Chondrocyte (in vitro differentiated cells): ENCODE measurements at regions not wholly inside any gene's neighbourhood (a gene's known extent, or its start where the extent isn't known, plus 50 kb on each side); places are given as distances from the start of the nearest gene placed in this dataset.
"Not testable (repeated sequence)": the region's sequence is repeated elsewhere in the genome, so short reads cannot be mapped to it uniquely, and the experiment has no call there.

Experiments used
- DNase-seq: peaks from one replicate; pipeline ENCODE4 v3.0.0; 2021; ENCODE audit warnings: mixed read lengths, low spot score
- H3K27ac Mint-ChIP-seq: one replicate; pipeline ENCODE4 v1.8.0; 2021; ENCODE audit warnings: mild to moderate bottlenecking, moderate library complexity, mixed read lengths; ENCODE audit not compliant: unreplicated experiment
- H3K27me3 Mint-ChIP-seq: 2 replicates; pipeline ENCODE4 v1.8.0; 2021; ENCODE audit warnings: low read depth, mixed read lengths
- H3K36me3 Mint-ChIP-seq: 2 replicates; pipeline ENCODE4 v1.8.0; 2021; ENCODE audit warnings: low read depth, mixed read lengths
- H3K4me1 Mint-ChIP-seq: 2 replicates; pipeline ENCODE4 v1.8.0; 2021; ENCODE audit warnings: low read depth, mild to moderate bottlenecking, mixed read lengths
- H3K4me3 Mint-ChIP-seq: one replicate; pipeline ENCODE4 v1.8.0; 2021; ENCODE audit warnings: mild to moderate bottlenecking, moderate library complexity, mixed read lengths; ENCODE audit not compliant: unreplicated experiment
- H3K9me3 Mint-ChIP-seq: 2 replicates; pipeline ENCODE4 v1.8.0; 2021; ENCODE audit warnings: low read depth, mixed read lengths
- CTCF ChIP-seq: fragments of 200-600 bp; sonication (generic); IDR thresholded peaks from 2 replicates; pipeline ENCODE4 v1.5.0; 2021; ENCODE audit warnings: antibody characterized with exemption, mild to moderate bottlenecking, moderate library complexity

DNA sequence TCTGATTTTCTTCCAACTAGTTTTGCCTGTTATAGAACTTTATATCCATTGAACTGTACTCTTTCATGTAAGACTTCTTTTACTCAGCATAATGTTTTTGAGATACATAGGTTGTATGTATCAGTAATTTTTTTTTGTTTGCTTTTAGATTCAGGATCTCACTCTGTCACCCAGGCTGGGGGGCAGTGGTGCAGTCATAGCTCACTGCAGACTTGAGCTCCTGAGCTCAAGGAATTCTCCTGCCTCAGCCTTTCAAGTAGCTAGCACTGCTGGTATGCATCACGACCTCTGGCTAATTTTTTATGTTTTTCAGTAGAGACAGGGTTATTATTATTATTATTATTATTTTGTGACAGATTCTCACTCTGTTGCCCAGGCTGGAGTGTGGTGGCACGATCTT is 65.0 kb upstream of the DDHD1 start:
- Mint-ChIP-seq H3K4me3 (peak overlapping the region; percentile 79), H3K36me3 (peaks cover 1% of the 10 kb centered on the region), H3K9me3 (peaks cover 7% of the 10 kb centered on the region), H3K27ac (no peak overlapping the region), H3K4me1 (peaks cover 6% of the 10 kb centered on the region), H3K27me3 (no peaks in the 10 kb centered on the region)
- TF ChIP-seq CTCF: no peak
- DNase-seq: no peak

GRCh38 chr14:53217316-53217994 is 64.3 kb upstream of the DDHD1 start:
- peaks cover 6% of the 10 kb centered on the region for H3K4me1 Mint-ChIP-seq
- H3K27ac Mint-ChIP-seq: peak overlapping the region; percentile 64
- peak; percentile 82 for TF ChIP-seq CTCF
- DNase-seq: peak; percentile 95
- H3K9me3 Mint-ChIP-seq: peaks cover 5% of the 10 kb centered on the region
- H3K27me3 Mint-ChIP-seq: no peaks in the 10 kb centered on the region
- H3K36me3 Mint-ChIP-seq: no peaks in the 10 kb centered on the region
- H3K4me3 Mint-ChIP-seq: peak overlapping the region; percentile 79

- H3K9me3 Mint-ChIP-seq, DNase-seq, H3K4me1 Mint-ChIP-seq, H3K27ac Mint-ChIP-seq, H3K27me3 Mint-ChIP-seq, H3K36me3 Mint-ChIP-seq: not testable (repeated sequence)
- H3K4me3 Mint-ChIP-seq: peak overlapping the region; percentile 79
Measured at GRCh38 chr14:53216955-53217315, 63.8 kb upstream of the DDHD1 start.

- not testable (repeated sequence) for H3K27me3 Mint-ChIP-seq, H3K4me3 Mint-ChIP-seq, H3K36me3 Mint-ChIP-seq, H3K27ac Mint-ChIP-seq, H3K4me1 Mint-ChIP-seq, DNase-seq, H3K9me3 Mint-ChIP-seq
Measured at GRCh38 chr14:53216478-53216877, 63.4 kb upstream of the DDHD1 start.

DNA sequence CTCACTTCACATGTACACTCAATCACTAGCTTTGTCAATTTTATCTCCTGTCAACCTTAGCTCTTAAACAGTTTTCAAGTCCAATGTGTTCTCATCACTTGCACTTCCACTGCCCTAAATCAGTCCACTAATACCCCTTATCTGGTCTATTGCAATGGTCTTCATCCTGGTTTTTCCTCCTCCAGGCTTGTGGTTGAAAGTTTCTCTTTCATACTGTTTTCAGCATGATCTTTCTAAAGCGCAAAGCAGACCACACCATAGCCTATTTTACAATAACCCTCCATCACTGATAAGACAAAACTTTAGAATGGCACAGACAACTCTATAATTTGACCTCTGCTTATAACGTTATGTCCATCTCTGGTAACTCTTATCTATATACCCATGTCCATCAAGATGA is 62.0 kb upstream of the DDHD1 start:
- no peak overlapping the region for H3K27ac Mint-ChIP-seq
- H3K4me3 Mint-ChIP-seq: no peak overlapping the region
- H3K27me3 Mint-ChIP-seq: no peaks in the 10 kb centered on the region
- no peaks in the 10 kb centered on the region for H3K36me3 Mint-ChIP-seq
- peaks cover 6% of the 10 kb centered on the region for H3K4me1 Mint-ChIP-seq
- no peak for TF ChIP-seq CTCF
- H3K9me3 Mint-ChIP-seq: no peaks in the 10 kb centered on the region
- DNase-seq: no peak

GRCh38 chr14:53214384-53214783 is 61.3 kb upstream of the DDHD1 start:
- no peak overlapping the region for H3K27ac Mint-ChIP-seq

More at GRCh38 chr14:53214384-53214783, 61.3 kb upstream of the DDHD1 start:
- Mint-ChIP-seq H3K4me1 (peaks cover 6% of the 10 kb centered on the region), H3K9me3 (no peaks in the 10 kb centered on the region), H3K27me3 (no peaks in the 10 kb centered on the region), H3K36me3 (no peaks in the 10 kb centered on the region), H3K4me3 (no peak overlapping the region)
- no peak for DNase-seq
- TF ChIP-seq CTCF: no peak
